RWPE2 (cell line): ENCODE measurements at regions not wholly inside any gene's neighbourhood (a gene's known extent, or its start where the extent isn't known, plus 50 kb on each side); places are given as distances from the start of the nearest gene placed in this dataset.
A peak's percentile ranks its signal among the peaks of the same experiment; 100 is the strongest.

Experiments used
- ATAC-seq: fragments of 200-7000 bp; cut with Tn5 transposase; 3 replicates; pipeline ENCODE4 v1.9.1; 2021; ENCODE audit warnings: low read depth
- DNase-seq: peaks from one replicate; pipeline ENCODE4 v3.0.0-alpha.2; 2020; ENCODE audit warnings: low spot score
- H3K27ac ChIP-seq: fragments of 450-650 bp; 2 replicates; pipeline ENCODE4 v1.5.1; 2017; ENCODE audit warnings: mild to moderate bottlenecking; ENCODE audit not compliant: poor library complexity, severe bottlenecking
- H3K27me3 ChIP-seq: fragments of 250-450 bp; sonication (Bioruptor Pico); 2 replicates; pipeline ENCODE4 v1.5.1; 2021; ENCODE audit warnings: mild to moderate bottlenecking, moderate library complexity; ENCODE audit not compliant: insufficient read depth, poor library complexity, severe bottlenecking
- H3K36me3 ChIP-seq: fragments of 250-450 bp; sonication (Bioruptor Pico); 2 replicates; pipeline ENCODE4 v1.5.1; 2020; ENCODE audit warnings: low read depth, mild to moderate bottlenecking, moderate library complexity
- H3K4me1 ChIP-seq: fragments of 250-450 bp; sonication (Bioruptor Pico); 2 replicates; pipeline ENCODE4 v1.5.1; 2021; ENCODE audit warnings: mild to moderate bottlenecking, moderate library complexity; ENCODE audit not compliant: insufficient read depth, poor library complexity, severe bottlenecking
- H3K4me3 ChIP-seq: fragments of 250-450 bp; sonication (Bioruptor Pico); 2 replicates; pipeline ENCODE4 v1.5.1; 2021; ENCODE audit warnings: mild to moderate bottlenecking, moderate library complexity; ENCODE audit not compliant: severe bottlenecking
- H3K9me3 ChIP-seq: fragments of 250-450 bp; sonication (Bioruptor Pico); 2 replicates; pipeline ENCODE4 v1.5.1; 2021; ENCODE audit warnings: mild to moderate bottlenecking, moderate library complexity; ENCODE audit not compliant: severe bottlenecking
- TF ChIP-seq, protein P1 (sequence below): fragments of 450-650 bp; IDR thresholded peaks from one replicate; pipeline ENCODE4 v1.5.1; 2017; ENCODE audit warnings: mild to moderate bottlenecking, moderate library complexity; ENCODE audit not compliant: poor library complexity, severe bottlenecking

DNA sequence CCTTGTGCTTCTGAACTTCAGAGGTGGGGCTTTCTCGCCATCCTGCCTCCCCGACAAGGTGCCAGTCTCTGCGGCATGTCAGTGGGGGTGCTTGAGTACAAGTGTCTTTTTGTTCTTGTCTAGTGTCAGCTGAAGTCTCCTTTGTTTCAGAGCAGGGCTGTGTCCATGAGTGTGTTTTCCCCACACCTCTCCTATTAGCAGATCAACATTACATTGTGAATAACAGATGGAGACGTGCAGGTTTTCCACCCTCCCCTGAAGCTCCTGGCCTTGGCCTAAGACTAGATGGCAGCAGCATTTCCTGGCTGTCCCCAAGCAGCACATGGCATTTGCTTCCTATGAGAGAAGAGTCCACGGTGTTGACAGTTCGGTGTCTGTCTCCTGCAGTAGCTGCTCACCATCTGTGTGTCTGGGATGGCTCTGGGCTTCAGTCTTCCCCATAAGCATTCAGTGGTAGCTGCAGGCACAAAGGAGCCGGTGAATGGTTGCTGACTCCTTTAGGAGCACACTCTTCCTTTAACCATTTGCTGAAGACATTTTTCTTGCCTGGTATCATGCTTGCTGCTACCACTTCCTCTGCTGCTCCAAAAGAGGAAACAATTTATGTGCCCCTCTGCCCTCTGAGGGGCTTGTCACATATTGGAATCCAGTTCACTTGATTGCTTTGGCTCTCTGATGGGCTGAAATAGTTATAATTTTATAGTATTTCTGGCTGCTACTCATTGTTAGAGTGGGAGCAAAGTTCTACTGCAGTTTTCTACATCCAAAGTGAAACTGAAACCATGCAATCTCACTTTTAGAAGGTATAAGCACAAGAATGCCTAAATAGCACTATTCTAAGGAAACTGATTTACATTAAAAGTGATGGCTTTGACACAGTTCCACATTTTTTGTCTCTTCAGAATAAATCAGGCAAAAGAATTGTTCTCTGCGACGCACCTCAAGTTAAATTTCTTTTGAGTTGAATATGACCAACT lies 913.0 kb downstream of the C6orf118 start:
- no peaks in the 10 kb centered on the region for H3K27me3 ChIP-seq
- TF ChIP-seq, protein P1, sequence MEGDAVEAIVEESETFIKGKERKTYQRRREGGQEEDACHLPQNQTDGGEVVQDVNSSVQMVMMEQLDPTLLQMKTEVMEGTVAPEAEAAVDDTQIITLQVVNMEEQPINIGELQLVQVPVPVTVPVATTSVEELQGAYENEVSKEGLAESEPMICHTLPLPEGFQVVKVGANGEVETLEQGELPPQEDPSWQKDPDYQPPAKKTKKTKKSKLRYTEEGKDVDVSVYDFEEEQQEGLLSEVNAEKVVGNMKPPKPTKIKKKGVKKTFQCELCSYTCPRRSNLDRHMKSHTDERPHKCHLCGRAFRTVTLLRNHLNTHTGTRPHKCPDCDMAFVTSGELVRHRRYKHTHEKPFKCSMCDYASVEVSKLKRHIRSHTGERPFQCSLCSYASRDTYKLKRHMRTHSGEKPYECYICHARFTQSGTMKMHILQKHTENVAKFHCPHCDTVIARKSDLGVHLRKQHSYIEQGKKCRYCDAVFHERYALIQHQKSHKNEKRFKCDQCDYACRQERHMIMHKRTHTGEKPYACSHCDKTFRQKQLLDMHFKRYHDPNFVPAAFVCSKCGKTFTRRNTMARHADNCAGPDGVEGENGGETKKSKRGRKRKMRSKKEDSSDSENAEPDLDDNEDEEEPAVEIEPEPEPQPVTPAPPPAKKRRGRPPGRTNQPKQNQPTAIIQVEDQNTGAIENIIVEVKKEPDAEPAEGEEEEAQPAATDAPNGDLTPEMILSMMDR, result no peak
- H3K36me3 ChIP-seq, result no peaks in the 10 kb centered on the region
- ATAC-seq, result no peak
- no peak for DNase-seq
- H3K9me3 ChIP-seq, result no peaks in the 10 kb centered on the region
- no peak overlapping the region for H3K4me3 ChIP-seq
- H3K27ac ChIP-seq, result no peak overlapping the region
- no peaks in the 10 kb centered on the region for H3K4me1 ChIP-seq

DNA sequence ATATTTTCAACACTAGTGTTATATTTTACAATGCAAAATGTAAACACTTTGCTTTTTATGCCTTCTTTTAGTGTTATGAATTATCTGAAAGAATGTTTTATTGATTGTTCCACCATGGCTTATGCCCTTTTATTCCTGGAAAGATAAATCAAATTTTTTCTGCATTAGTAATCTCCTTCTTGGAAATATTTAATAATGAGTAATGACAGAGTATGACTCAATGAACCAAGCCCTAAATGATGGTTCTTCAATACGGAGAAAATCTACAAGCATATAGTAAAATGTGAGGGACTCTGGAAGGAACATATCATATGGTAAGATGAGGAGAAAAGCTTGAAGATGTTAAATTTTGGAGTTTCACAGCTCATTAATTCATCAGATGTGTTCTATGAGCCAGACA lies 929.6 kb downstream of the C6orf118 start:
- Histone ChIP-seq H3K4me3 (no peak overlapping the region), H3K9me3 (no peaks in the 10 kb centered on the region), H3K27ac (peak overlapping the region; percentile 35), H3K27me3 (no peaks in the 10 kb centered on the region), H3K36me3 (no peaks in the 10 kb centered on the region), H3K4me1 (peaks cover 5% of the 10 kb centered on the region)
- TF ChIP-seq, protein P1, result no peak
- ATAC-seq (peak; percentile 67), DNase-seq (no peak)

DNA sequence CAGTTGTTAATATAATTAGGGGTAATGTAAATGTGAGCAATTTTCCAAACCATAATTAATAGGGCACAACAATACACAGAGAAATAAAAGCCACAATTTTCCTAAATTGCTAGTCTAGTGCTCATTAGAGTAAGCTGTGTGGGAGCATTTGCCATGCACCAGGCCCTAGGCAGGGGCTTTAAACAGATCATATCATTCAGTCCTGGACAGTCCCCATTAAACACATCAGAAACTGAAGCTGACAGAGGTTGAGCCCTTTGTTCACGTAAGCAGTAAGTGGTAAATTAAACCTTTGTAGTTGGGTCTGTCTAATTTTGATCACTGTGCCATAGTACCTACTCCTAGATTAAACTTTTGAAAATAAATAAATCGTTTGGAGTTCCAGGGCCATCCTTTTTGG lies 931.1 kb downstream of the C6orf118 start:
- no peak for ATAC-seq
- peaks cover 5% of the 10 kb centered on the region for H3K9me3 ChIP-seq
- peaks cover 5% of the 10 kb centered on the region for H3K4me1 ChIP-seq
- no peaks in the 10 kb centered on the region for H3K36me3 ChIP-seq
- TF ChIP-seq, protein P1, result no peak
- no peak for DNase-seq
- no peak overlapping the region for H3K4me3 ChIP-seq
- H3K27ac ChIP-seq, result no peak overlapping the region
- no peaks in the 10 kb centered on the region for H3K27me3 ChIP-seq

DNA sequence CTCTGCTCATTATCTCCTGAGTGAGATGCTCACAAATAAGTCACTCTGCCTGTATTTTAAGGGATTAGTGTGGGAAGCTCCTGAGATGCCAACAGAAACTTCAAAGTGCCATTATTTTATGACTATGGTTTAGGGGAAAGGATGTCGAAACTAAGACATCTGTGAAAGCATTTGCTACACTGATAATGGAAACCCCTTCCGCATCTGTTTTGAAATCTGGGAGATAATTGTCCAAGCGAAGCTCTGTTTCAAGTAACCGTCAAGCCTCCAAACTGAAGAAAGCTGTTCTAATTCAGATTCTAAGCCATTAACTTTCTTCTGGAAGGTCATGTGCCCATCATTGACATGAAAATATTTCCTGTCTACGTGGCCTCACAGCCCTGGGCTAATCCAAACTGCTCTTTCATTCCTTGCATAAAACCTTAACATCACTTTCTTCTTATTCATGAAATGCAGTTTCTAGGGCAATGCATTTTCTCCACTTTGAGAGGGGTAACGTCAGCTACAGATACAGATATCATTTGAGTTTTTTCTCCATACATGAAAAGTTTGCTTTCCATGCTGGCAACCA lies 932.0 kb downstream of the C6orf118 start:
- Histone ChIP-seq H3K36me3 (no peaks in the 10 kb centered on the region), H3K27me3 (no peaks in the 10 kb centered on the region), H3K27ac (no peak overlapping the region), H3K4me3 (no peak overlapping the region), H3K9me3 (peaks cover 6% of the 10 kb centered on the region), H3K4me1 (peaks cover 5% of the 10 kb centered on the region)
- ATAC-seq, result no peak
- TF ChIP-seq, protein P1, result no peak
- no peak for DNase-seq

DNA sequence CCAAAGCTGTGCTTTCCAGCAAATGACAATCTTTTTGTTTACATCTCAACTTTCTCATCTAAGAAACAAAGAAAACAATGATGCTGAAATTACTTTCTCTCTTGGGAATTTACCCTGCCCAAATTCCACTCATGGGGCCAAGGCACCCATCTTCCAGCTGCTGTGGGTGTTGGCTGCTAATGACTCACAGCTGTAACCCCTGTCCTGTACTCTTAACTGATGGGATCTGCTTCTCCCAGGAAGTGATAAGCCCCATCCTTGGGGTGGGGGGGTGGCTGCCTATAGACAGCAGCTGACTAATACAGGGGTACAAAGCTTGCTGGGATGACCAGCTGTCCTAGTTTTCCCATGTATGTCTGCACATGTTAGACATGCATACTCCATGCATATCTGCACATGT lies 938.6 kb downstream of the C6orf118 start:
- TF ChIP-seq, protein P1, result no peak
- no peaks in the 10 kb centered on the region for H3K27me3 ChIP-seq
- H3K4me1 ChIP-seq, result no peaks in the 10 kb centered on the region
- H3K27ac ChIP-seq, result no peak overlapping the region
- no peaks in the 10 kb centered on the region for H3K36me3 ChIP-seq
- no peak overlapping the region for H3K4me3 ChIP-seq
- no peak for DNase-seq
- peaks cover 6% of the 10 kb centered on the region for H3K9me3 ChIP-seq
- ATAC-seq, result peak; percentile 61; the same call in 2 of the 3 replicates
